ENCODE measurements at regions not wholly inside any gene's neighbourhood (a gene's known extent, or its start where the extent isn't known, plus 50 kb on each side); places are given as distances from the start of the nearest gene placed in this dataset.

GRCh38 chr3:144162042-144162441 is 190.4 kb downstream of the DIPK2A start:
- Histone ChIP-seq H2AFZ (ENCODE audit: low read length) (no peak overlapping the region), H3K9me3 (ENCODE audit: low read length) (0 out of 2 replicates have a peak, but pooled peaks cover 2% of the 10 kb centered on the region), H3K9ac (ENCODE audit: low read length) (no peak overlapping the region), H3K27ac (ENCODE audit: low read depth, low read length, poor library complexity, severe bottlenecking) (no peak overlapping the region), H3K4me3 (ENCODE audit: low read depth, low read length, poor library complexity, severe bottlenecking) (no peak overlapping the region), H4K20me1 (ENCODE audit: insufficient read depth, low read length) (no peaks in the 10 kb centered on the region), H3K36me3 (ENCODE audit: insufficient read depth, low read length) (no peaks in the 10 kb centered on the region), H3K79me2 (ENCODE audit: insufficient read depth, low read length) (no peaks in the 10 kb centered on the region), H3K4me2 (ENCODE audit: low read length) (no peak overlapping the region), H3K27me3 (ENCODE audit: insufficient read depth, low read length) (no peaks in the 10 kb centered on the region), H3F3A (ENCODE audit: insufficient read depth, low read length) (no peaks in the 10 kb centered on the region), H3K4me1 (ENCODE audit: insufficient read depth, low read length, severe bottlenecking) (no peaks in the 10 kb centered on the region), H3K9me2 (ENCODE audit: low read depth, low read length) (no peaks in the 10 kb centered on the region)
- TF ChIP-seq EZH2 (IDR thresholded peaks at IDR 0.05; ENCODE audit: borderline replicate concordance, low read length) = no peak
- no peak for TF ChIP-seq CTCF (IDR thresholded peaks at IDR 0.05; ENCODE audit: low read length)

GRCh38 chr3:144164352-144164751 is 192.7 kb downstream of the DIPK2A start:
- Histone ChIP-seq H3K36me3 (ENCODE audit: insufficient read depth, low read length) (no peaks in the 10 kb centered on the region), H3K4me3 (ENCODE audit: low read depth, low read length, poor library complexity, severe bottlenecking) (no peak overlapping the region), H3F3A (ENCODE audit: insufficient read depth, low read length) (no peaks in the 10 kb centered on the region), H3K4me2 (ENCODE audit: low read length) (no peak overlapping the region), H3K4me1 (ENCODE audit: insufficient read depth, low read length, severe bottlenecking) (no peaks in the 10 kb centered on the region), H2AFZ (ENCODE audit: low read length) (no peak overlapping the region), H3K79me2 (ENCODE audit: insufficient read depth, low read length) (no peaks in the 10 kb centered on the region), H3K27ac (ENCODE audit: low read depth, low read length, poor library complexity, severe bottlenecking) (no peak overlapping the region), H3K9ac (ENCODE audit: low read length) (no peak overlapping the region), H4K20me1 (ENCODE audit: insufficient read depth, low read length) (no peaks in the 10 kb centered on the region), H3K27me3 (ENCODE audit: insufficient read depth, low read length) (no peaks in the 10 kb centered on the region), H3K9me2 (ENCODE audit: low read depth, low read length) (no peaks in the 10 kb centered on the region), H3K9me3 (ENCODE audit: low read length) (0 out of 2 replicates have a peak, but pooled peaks cover 2% of the 10 kb centered on the region)
- TF ChIP-seq EZH2 (IDR thresholded peaks at IDR 0.05; ENCODE audit: borderline replicate concordance, low read length) (no peak), CTCF (IDR thresholded peaks at IDR 0.05; ENCODE audit: low read length) (no peak)

- Histone ChIP-seq H3K27ac (ENCODE audit: low read depth, low read length, poor library complexity, severe bottlenecking) (no peak overlapping the region), H3K36me3 (ENCODE audit: insufficient read depth, low read length) (no peaks in the 10 kb centered on the region), H3K27me3 (ENCODE audit: insufficient read depth, low read length) (no peaks in the 10 kb centered on the region), H3K4me2 (ENCODE audit: low read length) (no peak overlapping the region), H3K79me2 (ENCODE audit: insufficient read depth, low read length) (no peaks in the 10 kb centered on the region), H3K9ac (ENCODE audit: low read length) (no peak overlapping the region), H3K4me3 (ENCODE audit: low read depth, low read length, poor library complexity, severe bottlenecking) (no peak overlapping the region), H4K20me1 (ENCODE audit: insufficient read depth, low read length) (no peaks in the 10 kb centered on the region), H2AFZ (ENCODE audit: low read length) (no peak overlapping the region), H3K9me2 (ENCODE audit: low read depth, low read length) (no peaks in the 10 kb centered on the region), H3F3A (ENCODE audit: insufficient read depth, low read length) (no peaks in the 10 kb centered on the region), H3K9me3 (ENCODE audit: low read length) (no peaks in the 10 kb centered on the region), H3K4me1 (ENCODE audit: insufficient read depth, low read length, severe bottlenecking) (no peaks in the 10 kb centered on the region)
- TF ChIP-seq CTCF (IDR thresholded peaks at IDR 0.05; ENCODE audit: low read length) = no peak
- TF ChIP-seq EZH2 (IDR thresholded peaks at IDR 0.05; ENCODE audit: borderline replicate concordance, low read length) = no peak
These were observed 193.9 kb downstream of the DIPK2A start for GRCh38 chr3:144165482-144165881.
